ENCODE measurements at regions not wholly inside any gene's neighbourhood (a gene's known extent, or its start where the extent isn't known, plus 50 kb on each side); places are given as distances from the start of the nearest gene placed in this dataset.

- no peak overlapping the region for H3K4me2 ChIP-seq (ENCODE audit: insufficient read depth, low read length)
- DNase-seq (no peak), ATAC-seq (ENCODE audit: insufficient read depth, low read depth) (no peak)
- no peak overlapping the region for H3K9ac ChIP-seq (ENCODE audit: low read depth, low read length)
- H2AFZ ChIP-seq (ENCODE audit: low read depth, low read length): no peak overlapping the region
- no peaks in the 10 kb centered on the region for H3K79me2 ChIP-seq (ENCODE audit: insufficient read depth, low read length)
- H3K9me3 ChIP-seq (ENCODE audit: insufficient read depth, low read length, severe bottlenecking): no peaks in the 10 kb centered on the region
- H3K4me3 ChIP-seq (ENCODE audit: low read depth in 1 of 2, low read length in 2 of 2): no peak overlapping the region
- H3K4me1 ChIP-seq (ENCODE audit: insufficient read depth, low read length): no peaks in the 10 kb centered on the region
- no peak overlapping the region for H3K27ac ChIP-seq (ENCODE audit: low read length)
- no peak for TF ChIP-seq CTCF (IDR thresholded peaks at IDR 0.05; ENCODE audit: borderline replicate concordance, extremely low read depth, low read length, poor library complexity, severe bottlenecking)
- TF ChIP-seq EZH2 (IDR thresholded peaks at IDR 0.05; ENCODE audit: borderline replicate concordance, low read depth, low read length, severe bottlenecking): no peak
- no peaks in the 10 kb centered on the region for H3K27me3 ChIP-seq (ENCODE audit: insufficient read depth, low read length, poor library complexity)
- H4K20me1 ChIP-seq (ENCODE audit: insufficient read depth, low read length): no peaks in the 10 kb centered on the region
- H3K36me3 ChIP-seq (ENCODE audit: insufficient read depth, low read length): no peaks in the 10 kb centered on the region
These were observed 205.3 kb downstream of the MZT1 start for GRCh38 chr13:72521940-72522661.

GRCh38 chr13:72514146-72514545, 213.3 kb downstream of the MZT1 start:
- ATAC-seq (ENCODE audit: insufficient read depth, low read depth): no peak
- no peak for DNase-seq
- no peaks in the 10 kb centered on the region for H3K4me1 ChIP-seq (ENCODE audit: insufficient read depth, low read length)
- H3K27me3 ChIP-seq (ENCODE audit: insufficient read depth, low read length, poor library complexity): no peaks in the 10 kb centered on the region
- H4K20me1 ChIP-seq (ENCODE audit: insufficient read depth, low read length): no peaks in the 10 kb centered on the region
- no peaks in the 10 kb centered on the region for H3K36me3 ChIP-seq (ENCODE audit: insufficient read depth, low read length)
- TF ChIP-seq EZH2 (IDR thresholded peaks at IDR 0.05; ENCODE audit: borderline replicate concordance, low read depth, low read length, severe bottlenecking): no peak
- no peak for TF ChIP-seq CTCF (IDR thresholded peaks at IDR 0.05; ENCODE audit: borderline replicate concordance, extremely low read depth, low read length, poor library complexity, severe bottlenecking)
- H3K9ac ChIP-seq (ENCODE audit: low read depth, low read length): no peak overlapping the region
- H3K4me3 ChIP-seq (ENCODE audit: low read depth in 1 of 2, low read length in 2 of 2): no peak overlapping the region
- no peaks in the 10 kb centered on the region for H3K79me2 ChIP-seq (ENCODE audit: insufficient read depth, low read length)
- H3K9me3 ChIP-seq (ENCODE audit: insufficient read depth, low read length, severe bottlenecking): no peaks in the 10 kb centered on the region
- H3K4me2 ChIP-seq (ENCODE audit: insufficient read depth, low read length): no peak overlapping the region
- no peak overlapping the region for H2AFZ ChIP-seq (ENCODE audit: low read depth, low read length)
- no peak overlapping the region for H3K27ac ChIP-seq (ENCODE audit: low read length)

GRCh38 chr13:72508392-72508791, 219.0 kb downstream of the MZT1 start:
- no peak for DNase-seq
- Histone ChIP-seq H3K9ac (ENCODE audit: low read depth, low read length) (no peak overlapping the region), H3K4me3 (ENCODE audit: low read depth in 1 of 2, low read length in 2 of 2) (no peak overlapping the region), H4K20me1 (ENCODE audit: insufficient read depth, low read length) (no peaks in the 10 kb centered on the region), H2AFZ (ENCODE audit: low read depth, low read length) (no peak overlapping the region), H3K79me2 (ENCODE audit: insufficient read depth, low read length) (no peaks in the 10 kb centered on the region), H3K27me3 (ENCODE audit: insufficient read depth, low read length, poor library complexity) (no peaks in the 10 kb centered on the region), H3K36me3 (ENCODE audit: insufficient read depth, low read length) (no peaks in the 10 kb centered on the region), H3K27ac (ENCODE audit: low read length) (no peak overlapping the region), H3K4me2 (ENCODE audit: insufficient read depth, low read length) (no peak overlapping the region), H3K4me1 (ENCODE audit: insufficient read depth, low read length) (no peaks in the 10 kb centered on the region), H3K9me3 (ENCODE audit: insufficient read depth, low read length, severe bottlenecking) (no peaks in the 10 kb centered on the region)
- TF ChIP-seq EZH2 (IDR thresholded peaks at IDR 0.05; ENCODE audit: borderline replicate concordance, low read depth, low read length, severe bottlenecking): no peak
- no peak for TF ChIP-seq CTCF (IDR thresholded peaks at IDR 0.05; ENCODE audit: borderline replicate concordance, extremely low read depth, low read length, poor library complexity, severe bottlenecking)
- ATAC-seq (ENCODE audit: insufficient read depth, low read depth): no peak

All from DND-41 (cell line).